Prostate gland (tissue), 2 donors: ENCODE measurements at regions not wholly inside any gene's neighbourhood (a gene's known extent, or its start where the extent isn't known, plus 50 kb on each side); places are given as distances from the start of the nearest gene placed in this dataset.

ENCODE experiments used
- DNase-seq: peaks from one replicate; pipeline ENCODE4 v3.0.0-alpha.2; 2019; ENCODE audit warnings: low spot score
- H3K27ac ChIP-seq, 2 donors: fragments of 200-600 bp; sonication (generic); 2 replicates each; pipeline ENCODE4 v1.5.1; 2017 to 2019
- H3K27me3 ChIP-seq: fragments of 200-600 bp; sonication (generic); replicated peaks from 2 replicates; pipeline ENCODE4 v1.5.1; 2019; ENCODE audit not compliant: insufficient read depth
- H3K36me3 ChIP-seq, 2 donors: fragments of 200-600 bp; sonication (generic); 1 replicate in 1 of 2; 2 replicates in 1 of 2; pipeline versions ENCODE4 v1.5.1 to v1.8.1; 2017 to 2019
- H3K4me1 ChIP-seq: fragments of 200-600 bp; sonication (generic); replicated peaks from 2 replicates; pipeline ENCODE4 v1.5.1; 2019
- H3K4me3 ChIP-seq, 2 donors: fragments of 200-600 bp; sonication (generic); 2 replicates each; pipeline ENCODE4 v1.5.1; 2017 to 2019
- H3K9me3 ChIP-seq: fragments of 200-600 bp; sonication (generic); 2 replicates; pipeline ENCODE4 v1.5.1; 2017
- CTCF ChIP-seq, 4 experiments: fragments of 200-600 bp in 2 of 4; fragments of 450-650 bp in 2 of 4; sonication (generic) in 2 of 4; IDR thresholded peaks; 1 replicate in 3 of 4; 2 replicates in 1 of 4; pipeline ENCODE4 v1.5.1; 2016 to 2019; ENCODE audit warnings: antibody characterized with exemption in 4 of 4, mild to moderate bottlenecking in 2 of 4, moderate library complexity in 2 of 4
- POLR2A ChIP-seq: fragments of 450-650 bp; IDR thresholded peaks from one replicate; pipeline ENCODE4 v1.6.1; 2016; ENCODE audit warnings: antibody characterized with exemption, mild to moderate bottlenecking
- POLR2AphosphoS5 ChIP-seq: sonication (generic); formaldehyde crosslinking; IDR thresholded peaks from one replicate; pipeline ENCODE4 v1.6.1; 2017; ENCODE audit warnings: antibody characterized with exemption
- WGBS: methylation state at CpG from one replicate; pipeline ENCODE4 v1.1.5; 2018; 5-methylcytosine and 5-hydroxymethylcytosine counted together
- intact Hi-C: fragments of 100-400 bp; cut with DNase I; formaldehyde crosslinking; loops from one replicate; pipeline ENCODE4 v1.14.2; 2022

- intact Hi-C loops, result loop anchor here (10.0 kb wide), 1 partner anchor 1277 kb away; no protein-coding TSS in a partner anchor
- Histone ChIP-seq H3K4me1 (no peaks in the 10 kb centered on the region), H3K9me3 (no peaks in the 10 kb centered on the region), H3K36me3 (no peaks in the 10 kb centered on the region), H3K27me3 (no peaks in the 10 kb centered on the region), H3K4me3 (no peak overlapping the region), H3K27ac (no peak overlapping the region)
- no peak for DNase-seq
- TF ChIP-seq CTCF (IDR thresholded peaks at IDR 0.05) (no peak), POLR2A (no peak), POLR2AphosphoS5 (no peak)
- 64% methylated on average over 4 of the region's 4 CpGs for WGBS
These were observed 1067.0 kb upstream of the FANCL start for GRCh38 chr2:59308108-59308507.

GRCh38 chr2:59307196-59307595, 1066.1 kb upstream of the FANCL start:
- Histone ChIP-seq H3K27me3 (no peaks in the 10 kb centered on the region), H3K9me3 (no peaks in the 10 kb centered on the region), H3K36me3 (no peaks in the 10 kb centered on the region), H3K4me3 (no peak overlapping the region), H3K27ac (no peak overlapping the region), H3K4me1 (no peaks in the 10 kb centered on the region)
- 86% methylated on average over 1 of the region's 1 CpG for WGBS
- intact Hi-C loops, result loop anchor here (10.0 kb wide), 1 partner anchor 1278 kb away; no protein-coding TSS in a partner anchor
- no peak for DNase-seq
- TF ChIP-seq POLR2AphosphoS5 (no peak), POLR2A (no peak)

GRCh38 chr2:59303272-59303671, 1062.1 kb upstream of the FANCL start:
- TF ChIP-seq CTCF (IDR thresholded peaks at IDR 0.05) (no peak), POLR2A (no peak)
- Histone ChIP-seq H3K27me3 (no peaks in the 10 kb centered on the region), H3K4me1 (no peaks in the 10 kb centered on the region), H3K27ac (no peak overlapping the region), H3K4me3 (no peak overlapping the region), H3K9me3 (no peaks in the 10 kb centered on the region), H3K36me3 (no peaks in the 10 kb centered on the region)
- 90% methylated on average over 4 of the region's 4 CpGs for WGBS
- intact Hi-C loops, result loop anchor here (10.0 kb wide), 1 partner anchor 1282 kb away; no protein-coding TSS in a partner anchor
- DNase-seq, result no peak

- TF ChIP-seq POLR2A (no peak), CTCF (IDR thresholded peaks at IDR 0.05) (no peak), POLR2AphosphoS5 (no peak)
- WGBS, result 94% methylated on average over 3 of the region's 3 CpGs
- no peak for DNase-seq
- no peaks in the 10 kb centered on the region for H3K27me3 ChIP-seq
- H3K4me1 ChIP-seq, result no peaks in the 10 kb centered on the region
- intact Hi-C loops, result loop anchor here (10.0 kb wide), 1 partner anchor 1282 kb away; no protein-coding TSS in a partner anchor
- H3K4me3 ChIP-seq, result no peak overlapping the region
- no peaks in the 10 kb centered on the region for H3K9me3 ChIP-seq
- H3K36me3 ChIP-seq, result no peaks in the 10 kb centered on the region
- H3K27ac ChIP-seq, result no peak overlapping the region
These were observed 1061.6 kb upstream of the FANCL start for GRCh38 chr2:59302683-59303082.

- Histone ChIP-seq H3K9me3 (no peaks in the 10 kb centered on the region), H3K36me3 (no peaks in the 10 kb centered on the region), H3K4me3 (no peak overlapping the region), H3K27me3 (no peaks in the 10 kb centered on the region), H3K27ac (no peak overlapping the region), H3K4me1 (no peaks in the 10 kb centered on the region)
- peak in 3 of 4 experiments; percentile 43 to 73 (median 62) for TF ChIP-seq CTCF (IDR thresholded peaks at IDR 0.05)
- no peak for TF ChIP-seq POLR2AphosphoS5
- no peak for TF ChIP-seq POLR2A
- intact Hi-C loops, result loop anchor here (10.0 kb wide), 1 partner anchor 1283 kb away; no protein-coding TSS in a partner anchor
- DNase-seq, result peak; percentile 43
- WGBS, result 39% methylated on average over 14 of the region's 14 CpGs
These were observed 1060.6 kb upstream of the FANCL start for GRCh38 chr2:59301466-59302402.
